Upper lobe of left lung (tissue), 6 donors: ENCODE measurements at regions not wholly inside any gene's neighbourhood (a gene's known extent, or its start where the extent isn't known, plus 50 kb on each side); places are given as distances from the start of the nearest gene placed in this dataset.
"Not testable (repeated sequence)": the region's sequence is repeated elsewhere in the genome, so short reads cannot be mapped to it uniquely, and the experiment has no call there.

Experiments used
- ATAC-seq, 2 donors: fragments of 200-7000 bp; cut with Tn5 transposase; one replicate each; pipeline ENCODE4 v1.9.1; 2022; ENCODE audit warnings: mild to moderate bottlenecking in 2 of 2, moderate library complexity in 2 of 2; ENCODE audit not compliant: low FRiP score in 2 of 2
- DNase-seq, 2 donors: peaks; one replicate each; pipeline ENCODE4 v3.0.0-alpha.2; 2019 to 2020
- H3K27ac ChIP-seq, 4 donors: fragments of 200-600 bp; sonication (generic); one replicate each; pipeline ENCODE4 v1.5.1; 2016 to 2019
- H3K27me3 ChIP-seq, 4 donors: fragments of 200-600 bp; sonication (generic); one replicate each; pipeline ENCODE4 v1.5.1; 2017 to 2019
- H3K36me3 ChIP-seq, 4 donors: fragments of 200-600 bp; sonication (generic); one replicate each; pipeline ENCODE4 v1.5.1; 2016 to 2019
- H3K4me1 ChIP-seq, 4 donors: fragments of 200-600 bp; sonication (generic); one replicate each; pipeline ENCODE4 v1.5.1; 2018 to 2019
- H3K4me3 ChIP-seq, 4 donors: fragments of 200-600 bp; sonication (generic); one replicate each; pipeline ENCODE4 v1.5.1; 2017 to 2019; ENCODE audit warnings: mild to moderate bottlenecking in 2 of 4, moderate library complexity in 1 of 4
- H3K9me3 ChIP-seq, 4 donors: fragments of 200-600 bp; sonication (generic); one replicate each; pipeline ENCODE4 v1.5.1; 2018 to 2019
- EP300 ChIP-seq, 4 donors: sonication (generic); formaldehyde crosslinking; IDR thresholded peaks; one replicate each; pipeline ENCODE4 v1.5.1; 2017; ENCODE audit warnings: antibody characterized with exemption in 4 of 4, control low read depth in 2 of 4
- POLR2A ChIP-seq, 4 donors: fragments of 450-650 bp; IDR thresholded peaks; one replicate each; pipeline ENCODE4 v1.5.1; 2016 to 2017; ENCODE audit warnings: antibody characterized with exemption in 4 of 4, mild to moderate bottlenecking in 2 of 4
- POLR2AphosphoS5 ChIP-seq, 2 donors: sonication (generic); formaldehyde crosslinking; IDR thresholded peaks; one replicate each; pipeline ENCODE4 v1.5.1; 2017; ENCODE audit warnings: antibody characterized with exemption in 2 of 2
- WGBS, 2 donors: methylation state at CpG; one replicate each; pipeline ENCODE4 v1.1.5; 2017 to 2018; 5-methylcytosine and 5-hydroxymethylcytosine counted together
- TF ChIP-seq, protein P1 (sequence below), 6 experiments: fragments of 450-650 bp in 4 of 6; fragments of 200-600 bp in 2 of 6; sonication (generic) in 2 of 6; IDR thresholded peaks; one replicate each; pipeline ENCODE4 v1.5.1; 2016 to 2019; ENCODE audit warnings: antibody characterized with exemption in 6 of 6
- donor health status: DM: no; HTN: no; CAD: no; lungs with moderate emphysema.
- donor health status: DM: no; HTN: yes; CAD: no; lungs with severe emphysema.

DNA sequence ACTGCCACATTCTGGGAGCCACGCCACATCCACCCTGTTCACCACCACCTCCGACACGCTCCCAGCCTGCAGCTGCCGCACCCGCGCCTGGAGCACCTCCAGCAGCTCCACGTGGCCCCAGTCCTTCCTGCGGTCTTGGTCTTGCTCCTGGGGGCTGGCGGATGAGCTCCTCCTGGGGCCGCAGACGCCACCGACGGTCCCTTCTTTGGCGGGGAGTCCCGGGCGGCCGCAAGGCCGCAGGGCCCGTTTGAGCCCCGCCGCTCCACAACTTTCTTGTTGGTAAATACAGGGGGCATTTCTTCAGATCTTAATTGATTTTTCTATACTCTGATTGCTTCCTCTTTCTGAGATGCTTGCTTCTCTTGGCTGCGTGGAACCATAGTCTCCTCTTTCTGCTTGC lies 75.3 kb upstream of the MED13 start:
- Histone ChIP-seq H3K36me3 (no peaks in the 10 kb centered on the region), H3K4me3 (no peak overlapping the region), H3K27ac (no peak overlapping the region), H3K4me1 (peaks cover 0 to 10% (median 6%) of the 10 kb centered on the region in 4 donors), H3K27me3 (peaks cover 0 to 8% (median 1%) of the 10 kb centered on the region in 4 donors), H3K9me3 (no peaks in the 10 kb centered on the region)
- WGBS, 2 donors: 91 to 93% methylated on average over 14 to 22 of the region's 22 CpGs
- DNase-seq: peak in 1 of 2 donors; percentile 78
- no peak for TF ChIP-seq EP300 (IDR thresholded peaks at IDR 0.05)
- TF ChIP-seq POLR2AphosphoS5 (IDR thresholded peaks at IDR 0.05): no peak
- no peak for TF ChIP-seq POLR2A (IDR thresholded peaks at IDR 0.05)
- TF ChIP-seq, protein P1, sequence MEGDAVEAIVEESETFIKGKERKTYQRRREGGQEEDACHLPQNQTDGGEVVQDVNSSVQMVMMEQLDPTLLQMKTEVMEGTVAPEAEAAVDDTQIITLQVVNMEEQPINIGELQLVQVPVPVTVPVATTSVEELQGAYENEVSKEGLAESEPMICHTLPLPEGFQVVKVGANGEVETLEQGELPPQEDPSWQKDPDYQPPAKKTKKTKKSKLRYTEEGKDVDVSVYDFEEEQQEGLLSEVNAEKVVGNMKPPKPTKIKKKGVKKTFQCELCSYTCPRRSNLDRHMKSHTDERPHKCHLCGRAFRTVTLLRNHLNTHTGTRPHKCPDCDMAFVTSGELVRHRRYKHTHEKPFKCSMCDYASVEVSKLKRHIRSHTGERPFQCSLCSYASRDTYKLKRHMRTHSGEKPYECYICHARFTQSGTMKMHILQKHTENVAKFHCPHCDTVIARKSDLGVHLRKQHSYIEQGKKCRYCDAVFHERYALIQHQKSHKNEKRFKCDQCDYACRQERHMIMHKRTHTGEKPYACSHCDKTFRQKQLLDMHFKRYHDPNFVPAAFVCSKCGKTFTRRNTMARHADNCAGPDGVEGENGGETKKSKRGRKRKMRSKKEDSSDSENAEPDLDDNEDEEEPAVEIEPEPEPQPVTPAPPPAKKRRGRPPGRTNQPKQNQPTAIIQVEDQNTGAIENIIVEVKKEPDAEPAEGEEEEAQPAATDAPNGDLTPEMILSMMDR (IDR thresholded peaks at IDR 0.05): no peak
- ATAC-seq: no peak

DNA sequence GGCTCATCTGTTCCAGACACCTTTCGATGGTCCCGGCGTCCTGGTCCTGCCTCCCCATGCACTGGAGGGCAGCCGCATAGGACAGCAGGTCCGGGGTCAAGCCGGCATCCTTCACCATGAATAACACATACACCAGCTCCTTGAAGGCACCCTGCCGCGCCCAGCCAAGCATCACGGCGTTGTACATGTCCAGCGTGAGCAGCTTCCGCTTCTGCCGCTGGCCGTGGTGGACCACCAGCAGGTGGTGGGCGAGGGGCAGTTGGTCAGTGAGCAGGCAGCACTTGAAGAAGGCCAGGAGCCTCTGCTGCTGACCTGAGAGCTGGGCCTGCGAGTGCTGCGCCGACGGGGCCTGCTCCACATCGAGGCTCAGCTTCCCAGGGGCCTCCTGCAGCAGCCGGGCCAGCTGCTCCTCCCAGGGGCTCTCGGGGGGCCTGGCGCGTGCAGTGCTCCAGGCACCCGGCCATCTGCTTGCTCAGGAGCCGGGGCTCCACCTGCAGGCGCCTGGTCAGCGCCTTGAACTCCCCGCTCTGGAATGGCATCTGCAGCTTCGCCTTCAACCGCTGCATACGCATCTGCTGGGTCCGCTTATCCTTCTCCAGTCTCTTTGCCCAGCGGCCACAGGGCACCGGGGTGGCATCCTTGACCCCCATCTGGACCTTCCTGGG lies 74.7 kb upstream of the MED13 start:
- H3K27me3 ChIP-seq, ATAC-seq, H3K4me3 ChIP-seq, H3K9me3 ChIP-seq, H3K27ac ChIP-seq, H3K36me3 ChIP-seq: not testable (repeated sequence)
- WGBS, 2 donors: 86 to 87% methylated on average over 9 to 26 of the region's 35 CpGs
- peaks cover 0 to 10% (median 6%) of the 10 kb centered on the region in 4 donors for H3K4me1 ChIP-seq
- peak in 1 of 2 donors; percentile 81 for DNase-seq

- WGBS, 2 donors: 81 to 83% methylated on average over 18 to 23 of the region's 26 CpGs
- no peak overlapping the region for H3K4me3 ChIP-seq
- peaks cover 0 to 10% (median 6%) of the 10 kb centered on the region in 4 donors for H3K4me1 ChIP-seq
- H3K27ac ChIP-seq: no peak overlapping the region
- ATAC-seq (peak in 1 of 2 donors; percentile 6), DNase-seq (peak in 1 of 2 donors; percentile 76)
- TF ChIP-seq, protein P1 (IDR thresholded peaks at IDR 0.05): no peak
- TF ChIP-seq POLR2AphosphoS5 (IDR thresholded peaks at IDR 0.05) (no peak), POLR2A (IDR thresholded peaks at IDR 0.05) (no peak), EP300 (IDR thresholded peaks at IDR 0.05) (no peak)
- H3K36me3 ChIP-seq: no peaks in the 10 kb centered on the region
- no peaks in the 10 kb centered on the region for H3K9me3 ChIP-seq
- H3K27me3 ChIP-seq: peaks cover 0 to 8% (median 1%) of the 10 kb centered on the region in 4 donors
These were observed 74.1 kb upstream of the MED13 start for GRCh38 chr17:62139141-62139540.

GRCh38 chr17:62138676-62139121 lies 73.6 kb upstream of the MED13 start:
- H3K27me3 ChIP-seq, H3K36me3 ChIP-seq, H3K9me3 ChIP-seq, ATAC-seq, H3K27ac ChIP-seq, DNase-seq: not testable (repeated sequence)
- peaks cover 0 to 10% (median 6%) of the 10 kb centered on the region in 4 donors for H3K4me1 ChIP-seq
- H3K4me3 ChIP-seq: peak overlapping the region in 2 of 4 donors; percentile 8 to 25
- WGBS, 2 donors: 10 to 25% methylated on average over 2 to 17 of the region's 31 CpGs

DNA sequence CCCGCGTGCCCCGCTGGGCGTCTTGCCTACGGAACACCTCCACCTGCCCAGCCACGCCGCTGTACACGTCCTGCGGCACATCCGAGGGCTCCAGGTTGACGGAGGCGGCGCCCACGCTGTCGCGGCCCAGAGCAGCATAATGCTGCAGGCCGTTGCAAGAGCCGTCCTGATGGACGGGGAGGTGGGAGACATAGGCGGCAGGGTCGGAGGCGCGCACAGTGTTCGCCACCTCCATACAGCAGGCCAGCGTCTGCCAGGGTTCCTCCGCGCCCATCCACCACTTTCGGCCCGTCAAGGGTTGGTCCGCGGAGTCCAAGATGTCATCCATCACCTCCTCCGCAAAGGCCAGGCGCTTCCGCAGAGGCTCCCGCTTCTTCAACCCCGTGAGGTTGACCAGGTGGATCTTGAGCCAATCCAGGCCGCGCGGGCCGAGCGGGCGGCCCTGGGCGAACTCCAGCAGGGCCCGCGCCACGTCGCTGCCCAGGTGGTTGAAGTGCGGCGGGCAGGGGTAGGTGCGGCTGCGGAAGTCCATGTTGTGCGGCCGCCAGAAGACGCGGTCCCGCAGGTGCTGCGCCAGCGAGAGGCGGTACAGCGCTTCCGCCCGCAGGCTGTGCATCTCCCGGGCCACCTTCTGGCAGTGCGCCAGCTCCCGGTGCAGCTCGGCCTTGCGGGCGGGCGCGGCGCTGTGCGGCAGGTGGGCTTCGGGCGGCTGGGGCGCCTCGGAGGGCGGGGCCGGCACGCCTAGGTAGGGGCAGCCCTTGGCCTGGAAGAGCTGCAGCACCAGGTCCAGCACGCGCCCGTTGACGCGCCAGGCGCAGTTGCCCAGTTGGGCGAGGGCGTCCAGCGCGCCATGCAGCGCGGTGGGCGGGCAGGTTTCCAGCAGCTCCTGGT lies 72.9 kb upstream of the MED13 start:
- H3K9me3 ChIP-seq, ATAC-seq, H3K27ac ChIP-seq, H3K36me3 ChIP-seq, H3K27me3 ChIP-seq: not testable (repeated sequence)
- DNase-seq: peak in 1 of 2 donors; percentile 79
- H3K4me1 ChIP-seq: peaks cover 0 to 10% (median 6%) of the 10 kb centered on the region in 4 donors
- 35 to 52% methylated on average over 21 to 48 of the region's 92 CpGs for WGBS, 2 donors
- peak overlapping the region in 2 of 4 donors; percentile 8 to 25 for H3K4me3 ChIP-seq

DNA sequence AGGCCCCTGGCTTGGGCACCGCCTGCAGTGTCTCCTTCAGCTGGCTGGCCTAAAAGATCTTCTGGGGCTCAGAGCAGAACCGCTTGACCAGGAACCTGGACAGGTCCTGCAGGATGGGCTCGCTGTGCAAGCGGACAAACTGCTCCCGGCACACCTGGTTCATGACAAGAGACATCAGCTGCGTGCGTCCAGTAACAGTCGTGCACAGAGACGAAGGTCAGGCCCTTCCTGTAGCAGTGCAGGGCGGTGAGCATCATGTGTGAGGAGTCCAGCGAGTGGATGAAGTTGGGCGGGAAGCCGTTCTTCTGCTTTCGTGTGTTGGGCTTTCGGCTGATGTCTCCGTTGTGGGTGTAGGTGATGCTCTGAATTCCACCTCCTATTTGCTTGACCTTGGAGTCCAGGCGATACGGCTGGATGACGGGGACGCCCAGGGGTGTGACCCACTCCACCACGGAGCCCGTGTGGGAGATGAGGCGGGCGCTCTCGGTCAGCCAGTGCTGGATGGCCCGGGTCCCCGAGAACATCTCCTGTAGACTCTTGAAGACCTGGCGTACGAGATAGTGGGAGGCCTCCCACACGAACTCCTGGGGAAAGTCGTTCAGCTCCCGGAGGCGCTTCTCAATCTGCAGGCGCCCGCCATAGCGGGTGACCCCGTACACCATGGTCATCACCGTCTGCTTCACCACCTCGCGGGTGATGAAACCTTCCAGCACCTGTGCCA lies 72.1 kb upstream of the MED13 start:
- H3K27me3 ChIP-seq, H3K9me3 ChIP-seq, H3K27ac ChIP-seq, ATAC-seq, H3K4me3 ChIP-seq, H3K36me3 ChIP-seq: not testable (repeated sequence)
- H3K4me1 ChIP-seq: peaks cover 0 to 10% (median 6%) of the 10 kb centered on the region in 4 donors
- WGBS, 2 donors: 94 to 96% methylated on average over 11 to 40 of the region's 40 CpGs
- DNase-seq: peak in 1 of 2 donors; percentile 77
